GM19372 (cell line): ENCODE measurements at regions not wholly inside any gene's neighbourhood (a gene's known extent, or its start where the extent isn't known, plus 50 kb on each side); places are given as distances from the start of the nearest gene placed in this dataset.
"Not testable (repeated sequence)": the region's sequence is repeated elsewhere in the genome, so short reads cannot be mapped to it uniquely, and the experiment has no call there.

Experiments
- ATAC-seq: cut with Tn5 transposase; IDR thresholded peaks from one replicate; pipeline ENCODE4 v1.9.1; 2021; ENCODE audit warnings: mild to moderate bottlenecking, low read depth, moderate library complexity; ENCODE audit not compliant: unreplicated experiment

DNA sequence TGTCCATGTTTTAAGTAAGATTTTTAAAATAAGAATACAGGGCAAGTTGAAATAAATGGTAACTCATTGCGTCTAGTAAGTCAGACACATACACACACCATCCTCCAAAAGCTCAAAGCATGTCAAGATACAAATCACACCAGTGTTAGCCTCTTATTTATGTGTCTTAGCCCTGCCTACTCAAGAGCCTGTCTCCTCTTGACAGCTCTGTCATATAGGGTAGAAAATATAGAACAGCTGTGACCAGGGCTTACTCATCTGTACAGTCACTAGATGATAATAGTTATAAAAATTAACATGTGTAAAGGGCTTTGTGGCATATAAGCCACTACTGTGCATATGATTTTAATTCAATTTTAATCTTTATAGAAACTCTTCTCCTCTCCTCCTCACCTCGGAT lies 76.6 kb upstream of the NOTCH2NLA start:
- ATAC-seq, result not testable (repeated sequence)

GRCh38 chr1:146298575-146298897 lies 69.7 kb upstream of the NOTCH2NLA start:
- peak; percentile 72 for ATAC-seq

GRCh38 chr1:146297781-146298574 lies 69.2 kb upstream of the NOTCH2NLA start:
- peak; percentile 39 for ATAC-seq

DNA sequence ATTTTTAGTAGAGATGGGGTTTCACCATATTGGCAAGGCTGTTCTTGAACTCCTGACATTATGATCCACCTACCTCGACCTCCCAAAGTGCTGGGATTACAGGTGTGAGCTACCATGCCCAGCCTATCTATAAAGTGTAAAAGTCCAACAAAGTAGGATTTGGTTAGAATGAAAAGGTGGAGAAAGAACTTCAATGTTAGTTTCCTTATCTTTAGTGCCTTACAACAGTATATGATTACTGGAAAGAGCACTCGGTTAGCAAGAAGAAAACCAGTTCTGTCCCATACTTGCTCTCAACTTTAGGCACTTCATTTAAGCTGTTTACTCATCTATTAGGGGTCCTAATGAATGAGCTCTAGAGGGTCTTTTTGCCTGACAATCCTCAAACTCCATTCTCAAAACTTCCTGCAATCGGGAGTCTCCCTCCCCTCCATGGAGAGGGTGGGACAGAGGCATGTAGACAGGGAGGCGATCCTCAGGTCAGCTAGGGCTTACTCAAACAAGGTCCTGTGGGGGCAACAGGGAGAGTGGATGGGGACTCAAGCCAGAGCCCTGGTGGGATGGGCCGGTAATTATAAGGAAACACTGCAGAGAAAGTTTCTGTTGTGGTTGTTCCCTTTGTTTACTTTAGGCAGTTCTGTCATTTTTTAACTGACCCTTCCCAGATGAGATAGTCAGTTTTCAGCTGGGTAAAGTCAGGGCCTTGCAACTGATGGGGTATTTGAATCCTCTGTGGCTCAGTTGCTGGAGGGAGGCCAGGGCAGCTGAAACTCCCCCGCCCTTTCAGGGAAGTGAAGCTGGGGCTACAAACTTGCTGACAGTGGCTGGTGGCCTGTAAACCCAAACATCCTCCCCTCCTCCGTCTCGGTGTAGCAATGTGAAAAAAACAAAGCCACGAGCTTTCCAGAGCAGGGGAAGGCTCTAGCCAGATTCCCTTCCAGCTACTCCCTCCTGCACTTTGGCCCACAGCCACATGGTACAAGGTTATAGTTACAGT lies 64.4 kb upstream of the NOTCH2NLA start:
- ATAC-seq, result not testable (repeated sequence)

DNA sequence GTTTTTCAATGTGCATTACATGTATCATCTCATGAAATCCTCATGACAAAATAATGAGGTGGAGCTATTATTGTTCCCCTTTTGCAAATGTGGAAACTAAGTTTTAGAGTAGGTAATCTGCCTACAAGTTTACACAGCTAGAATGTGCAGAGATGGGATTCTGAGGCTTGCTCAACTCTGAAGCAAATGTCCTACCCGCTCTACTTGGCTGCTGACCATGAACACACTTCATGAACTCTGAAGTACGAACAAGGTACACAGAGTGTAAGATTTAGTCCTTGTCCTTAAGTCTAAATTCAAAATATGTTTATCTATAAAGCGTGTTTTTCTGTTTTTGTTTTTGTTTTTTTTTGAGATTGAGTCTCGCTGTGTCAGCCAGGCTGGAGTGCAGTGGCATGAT lies 63.6 kb upstream of the NOTCH2NLA start:
- ATAC-seq, result not testable (repeated sequence)

- not testable (repeated sequence) for ATAC-seq
Observed at GRCh38 chr1:146287881-146288280, 59.1 kb upstream of the NOTCH2NLA start.

- not testable (repeated sequence) for ATAC-seq
Observed at GRCh38 chr1:146284760-146285159, 55.9 kb upstream of the NOTCH2NLA start.

GRCh38 chr1:146283527-146283880 lies 54.7 kb upstream of the NOTCH2NLA start:
- ATAC-seq, result peak; percentile 42

GRCh38 chr1:146282807-146283526 lies 54.1 kb upstream of the NOTCH2NLA start:
- ATAC-seq, result peak; percentile 62

- ATAC-seq, result not testable (repeated sequence)
Observed at GRCh38 chr1:146281522-146281921, 52.7 kb upstream of the NOTCH2NLA start.

GRCh38 chr1:146278758-146279157 lies 49.9 kb upstream of the NOTCH2NLA start:
- ATAC-seq, result not testable (repeated sequence)
